SKM-1 treated with dmso at 0.1 percent for 144 hours (cell line): ENCODE measurements at regions not wholly inside any gene's neighbourhood (a gene's known extent, or its start where the extent isn't known, plus 50 kb on each side); places are given as distances from the start of the nearest gene placed in this dataset.
"Not testable (repeated sequence)": the region's sequence is repeated elsewhere in the genome, so short reads cannot be mapped to it uniquely, and the experiment has no call there.

Source experiments
- DNase-seq: peaks from one replicate; lab custom pipeline; 2025; ENCODE audit not compliant: unreplicated experiment; lab: John Stamatoyannopoulos, UW

GRCh38 chr22:22060200-22061084 is 77.9 kb upstream of the TOP3B start:
- DNase-seq = peak; percentile 56

- no peak for DNase-seq
These were observed 76.9 kb upstream of the TOP3B start for GRCh38 chr22:22059291-22060002.

- no peak for DNase-seq
These were observed 76.2 kb upstream of the TOP3B start for GRCh38 chr22:22058633-22059290.

GRCh38 chr22:22057617-22058378 is 75.2 kb upstream of the TOP3B start:
- no peak for DNase-seq

GRCh38 chr22:22056809-22057594 is 74.4 kb upstream of the TOP3B start:
- DNase-seq = not testable (repeated sequence)

- not testable (repeated sequence) for DNase-seq
These were observed 70.1 kb upstream of the TOP3B start for GRCh38 chr22:22052548-22053139.

- DNase-seq = not testable (repeated sequence)
These were observed 68.4 kb upstream of the TOP3B start for GRCh38 chr22:22051032-22051431.

- DNase-seq = no peak
These were observed 67.7 kb upstream of the TOP3B start for GRCh38 chr22:22050141-22050775.

- DNase-seq = no peak
These were observed 67.1 kb upstream of the TOP3B start for GRCh38 chr22:22049684-22050083.

GRCh38 chr22:22048981-22049531 is 66.5 kb upstream of the TOP3B start:
- no peak for DNase-seq

GRCh38 chr22:22048318-22048942 is 65.8 kb upstream of the TOP3B start:
- DNase-seq = no peak

GRCh38 chr22:22047776-22048175 is 65.2 kb upstream of the TOP3B start:
- no peak for DNase-seq

GRCh38 chr22:22047266-22047665 is 64.7 kb upstream of the TOP3B start:
- no peak for DNase-seq

- DNase-seq = no peak
These were observed 63.8 kb upstream of the TOP3B start for GRCh38 chr22:22046370-22046769.

- DNase-seq = no peak
These were observed 63.2 kb upstream of the TOP3B start for GRCh38 chr22:22045571-22046335.

GRCh38 chr22:22044153-22044552 is 61.6 kb upstream of the TOP3B start:
- DNase-seq = no peak

- no peak for DNase-seq
These were observed 60.9 kb upstream of the TOP3B start for GRCh38 chr22:22043296-22044078.
